GM06990 (cell line): ENCODE measurements at regions not wholly inside any gene's neighbourhood (a gene's known extent, or its start where the extent isn't known, plus 50 kb on each side); places are given as distances from the start of the nearest gene placed in this dataset.

Experiments used
- DNase-seq: peaks from one replicate; pipeline ENCODE4 v3.0.0-alpha.2; 2011; ENCODE audit not compliant: insufficient read length; ENCODE audit errors: extremely low read depth
- H3K27me3 ChIP-seq: replicated peaks from 2 replicates; pipeline ENCODE4 v1.6.0; 2011; ENCODE audit warnings: low read length; ENCODE audit not compliant: control insufficient read depth, insufficient read depth
- H3K36me3 ChIP-seq: 2 replicates; pipeline ENCODE4 v1.5.1; 2011; ENCODE audit warnings: low read length; ENCODE audit not compliant: control insufficient read depth, insufficient read depth
- H3K4me3 ChIP-seq: replicated peaks from 2 replicates; pipeline ENCODE4 v1.5.1; 2011; ENCODE audit warnings: low read depth, mild to moderate bottlenecking, control low read depth, low read length
- TF ChIP-seq, protein P1 (sequence below): IDR thresholded peaks from 2 replicates; pipeline ENCODE4 v1.5.1; 2011; ENCODE audit warnings: low read length, control low read depth, mild to moderate bottlenecking, inconsistent platforms; ENCODE audit not compliant: insufficient read depth, poor library complexity, severe bottlenecking

GRCh38 chr21:38712071-38712470 lies 93.7 kb upstream of the ETS2 start:
- TF ChIP-seq, protein P1, sequence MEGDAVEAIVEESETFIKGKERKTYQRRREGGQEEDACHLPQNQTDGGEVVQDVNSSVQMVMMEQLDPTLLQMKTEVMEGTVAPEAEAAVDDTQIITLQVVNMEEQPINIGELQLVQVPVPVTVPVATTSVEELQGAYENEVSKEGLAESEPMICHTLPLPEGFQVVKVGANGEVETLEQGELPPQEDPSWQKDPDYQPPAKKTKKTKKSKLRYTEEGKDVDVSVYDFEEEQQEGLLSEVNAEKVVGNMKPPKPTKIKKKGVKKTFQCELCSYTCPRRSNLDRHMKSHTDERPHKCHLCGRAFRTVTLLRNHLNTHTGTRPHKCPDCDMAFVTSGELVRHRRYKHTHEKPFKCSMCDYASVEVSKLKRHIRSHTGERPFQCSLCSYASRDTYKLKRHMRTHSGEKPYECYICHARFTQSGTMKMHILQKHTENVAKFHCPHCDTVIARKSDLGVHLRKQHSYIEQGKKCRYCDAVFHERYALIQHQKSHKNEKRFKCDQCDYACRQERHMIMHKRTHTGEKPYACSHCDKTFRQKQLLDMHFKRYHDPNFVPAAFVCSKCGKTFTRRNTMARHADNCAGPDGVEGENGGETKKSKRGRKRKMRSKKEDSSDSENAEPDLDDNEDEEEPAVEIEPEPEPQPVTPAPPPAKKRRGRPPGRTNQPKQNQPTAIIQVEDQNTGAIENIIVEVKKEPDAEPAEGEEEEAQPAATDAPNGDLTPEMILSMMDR: no peak
- DNase-seq: no peak
- Histone ChIP-seq H3K4me3 (no peak overlapping the region), H3K36me3 (no peaks in the 10 kb centered on the region), H3K27me3 (no peaks in the 10 kb centered on the region; the same call in 1 of the 2 replicates)

GRCh38 chr21:38712664-38713063 lies 93.1 kb upstream of the ETS2 start:
- H3K4me3 ChIP-seq: no peak overlapping the region
- H3K36me3 ChIP-seq: no peaks in the 10 kb centered on the region
- TF ChIP-seq, protein P1: no peak
- no peaks in the 10 kb centered on the region; the same call in none of the 2 replicates for H3K27me3 ChIP-seq
- no peak for DNase-seq

DNA sequence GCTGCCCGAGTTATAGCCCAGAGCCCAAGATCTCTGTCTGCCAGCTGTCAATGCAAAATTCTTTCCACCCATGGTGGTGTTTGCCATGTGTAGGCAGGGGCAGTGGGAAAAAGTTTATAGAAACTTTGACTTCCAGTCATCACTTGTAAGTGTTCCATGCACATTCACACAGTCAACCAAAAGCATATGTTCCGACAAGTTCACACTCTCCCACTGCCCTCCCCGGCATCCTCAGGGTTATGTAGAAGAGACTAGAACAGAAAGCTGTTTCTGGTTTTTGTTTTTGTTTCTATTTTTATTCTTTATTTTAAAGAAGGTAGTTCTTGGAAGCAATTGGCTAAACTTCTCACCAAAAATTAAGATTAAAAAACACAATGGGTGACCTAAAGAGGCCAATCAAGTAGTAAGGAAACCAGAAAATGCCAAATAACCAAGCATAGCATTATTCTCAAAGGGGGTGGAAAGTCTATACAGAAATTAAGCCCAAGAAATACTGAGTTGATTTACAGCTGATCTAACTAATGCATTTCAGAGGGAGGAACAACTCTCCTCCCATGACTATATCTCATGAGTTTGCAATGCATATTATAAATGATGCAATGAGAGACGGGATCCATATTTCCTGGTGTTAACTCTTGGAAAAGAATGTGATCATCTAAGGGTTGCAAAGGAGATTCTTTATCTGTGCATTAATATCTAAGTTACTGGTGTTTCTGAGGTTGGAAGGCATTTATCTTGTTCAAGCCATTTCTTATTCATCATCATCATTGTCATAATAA lies 91.5 kb upstream of the ETS2 start:
- no peak for DNase-seq
- no peaks in the 10 kb centered on the region; the same call in none of the 2 replicates for H3K27me3 ChIP-seq
- no peaks in the 10 kb centered on the region for H3K36me3 ChIP-seq
- TF ChIP-seq, protein P1: no peak
- no peak overlapping the region for H3K4me3 ChIP-seq

GRCh38 chr21:38714999-38715398 lies 90.7 kb upstream of the ETS2 start:
- TF ChIP-seq, protein P1: no peak
- DNase-seq: no peak
- H3K36me3 ChIP-seq: no peaks in the 10 kb centered on the region
- no peaks in the 10 kb centered on the region; the same call in none of the 2 replicates for H3K27me3 ChIP-seq
- no peak overlapping the region for H3K4me3 ChIP-seq

- H3K27me3 ChIP-seq: no peaks in the 10 kb centered on the region; the same call in none of the 2 replicates
- no peak overlapping the region for H3K4me3 ChIP-seq
- no peak for DNase-seq
- H3K36me3 ChIP-seq: no peaks in the 10 kb centered on the region
- TF ChIP-seq, protein P1: no peak
Observed at GRCh38 chr21:38716088-38716487, 89.6 kb upstream of the ETS2 start.
